ENCODE measurements at regions not wholly inside any gene's neighbourhood (a gene's known extent, or its start where the extent isn't known, plus 50 kb on each side); places are given as distances from the start of the nearest gene placed in this dataset.
A peak's percentile ranks its signal among the peaks of the same experiment; 100 is the strongest.
"Not testable (repeated sequence)": the region's sequence is repeated elsewhere in the genome, so short reads cannot be mapped to it uniquely, and the experiment has no call there.

DNA sequence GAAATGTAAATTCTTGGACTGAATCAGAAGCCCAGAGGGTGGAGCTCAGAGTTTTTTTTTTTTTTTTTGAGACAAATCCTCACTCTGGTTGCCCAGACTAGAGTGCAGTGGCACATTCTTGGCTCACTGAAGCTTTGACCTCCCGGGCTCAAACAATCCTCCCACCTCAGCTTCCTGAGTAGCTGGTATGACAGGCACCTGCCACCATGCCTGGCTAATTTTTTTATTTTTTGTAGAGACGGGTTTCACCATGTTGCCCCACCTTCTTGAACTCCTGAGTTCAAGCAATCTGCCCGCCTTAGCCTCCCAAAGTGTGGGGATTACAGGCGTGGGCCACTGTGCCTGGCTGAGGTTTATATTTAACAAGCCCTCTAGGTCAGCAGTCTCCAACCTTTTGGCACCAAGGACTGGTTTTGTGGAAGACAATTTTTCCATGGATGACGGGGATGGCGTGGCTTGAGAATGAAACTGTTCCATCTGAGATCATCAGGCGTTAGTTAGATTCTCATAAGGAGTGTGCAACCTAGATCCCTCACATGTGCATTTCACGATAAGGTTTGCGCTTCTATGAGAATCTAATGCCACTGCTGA, 76.7 kb downstream of the FHIP1A start:
- TF ChIP-seq, protein P1, sequence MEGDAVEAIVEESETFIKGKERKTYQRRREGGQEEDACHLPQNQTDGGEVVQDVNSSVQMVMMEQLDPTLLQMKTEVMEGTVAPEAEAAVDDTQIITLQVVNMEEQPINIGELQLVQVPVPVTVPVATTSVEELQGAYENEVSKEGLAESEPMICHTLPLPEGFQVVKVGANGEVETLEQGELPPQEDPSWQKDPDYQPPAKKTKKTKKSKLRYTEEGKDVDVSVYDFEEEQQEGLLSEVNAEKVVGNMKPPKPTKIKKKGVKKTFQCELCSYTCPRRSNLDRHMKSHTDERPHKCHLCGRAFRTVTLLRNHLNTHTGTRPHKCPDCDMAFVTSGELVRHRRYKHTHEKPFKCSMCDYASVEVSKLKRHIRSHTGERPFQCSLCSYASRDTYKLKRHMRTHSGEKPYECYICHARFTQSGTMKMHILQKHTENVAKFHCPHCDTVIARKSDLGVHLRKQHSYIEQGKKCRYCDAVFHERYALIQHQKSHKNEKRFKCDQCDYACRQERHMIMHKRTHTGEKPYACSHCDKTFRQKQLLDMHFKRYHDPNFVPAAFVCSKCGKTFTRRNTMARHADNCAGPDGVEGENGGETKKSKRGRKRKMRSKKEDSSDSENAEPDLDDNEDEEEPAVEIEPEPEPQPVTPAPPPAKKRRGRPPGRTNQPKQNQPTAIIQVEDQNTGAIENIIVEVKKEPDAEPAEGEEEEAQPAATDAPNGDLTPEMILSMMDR (IDR thresholded peaks at IDR 0.05; ENCODE audit: low read depth, low read length): no peak
- DNase-seq (ENCODE audit: low read depth, low spot score): no peak
- in situ Hi-C loops (cut with HindIII; ENCODE audit: low sequenced_read_pairs): no loop called here
- no peak overlapping the region for H3K4me3 ChIP-seq (ENCODE audit: low read depth, low read length)

DNA sequence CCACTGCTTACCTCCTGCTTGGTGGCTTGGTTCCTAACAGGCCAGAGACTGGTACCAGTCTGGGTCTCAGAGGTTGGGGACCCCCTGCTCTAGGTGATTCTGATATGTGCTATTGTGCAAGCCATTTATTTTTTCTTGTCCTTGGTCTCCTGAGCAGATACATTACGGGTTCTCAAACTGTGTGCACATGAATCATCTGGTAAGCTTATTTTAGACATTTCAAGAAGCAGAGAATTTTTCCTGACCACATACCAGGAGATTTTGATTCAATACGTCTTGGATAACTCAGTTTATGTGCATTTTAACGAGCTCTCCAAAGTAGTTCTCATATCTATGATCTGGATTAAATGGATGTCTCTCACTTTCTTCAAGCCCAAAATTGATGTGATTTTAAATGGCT, 77.2 kb downstream of the FHIP1A start:
- DNase-seq (ENCODE audit: low read depth, low spot score): peak; percentile 68
- H3K4me3 ChIP-seq (ENCODE audit: low read depth, low read length): no peak overlapping the region
- in situ Hi-C loops (cut with HindIII; ENCODE audit: low sequenced_read_pairs): no loop called here
- TF ChIP-seq, protein P1 (IDR thresholded peaks at IDR 0.05; ENCODE audit: low read depth, low read length): no peak

DNA sequence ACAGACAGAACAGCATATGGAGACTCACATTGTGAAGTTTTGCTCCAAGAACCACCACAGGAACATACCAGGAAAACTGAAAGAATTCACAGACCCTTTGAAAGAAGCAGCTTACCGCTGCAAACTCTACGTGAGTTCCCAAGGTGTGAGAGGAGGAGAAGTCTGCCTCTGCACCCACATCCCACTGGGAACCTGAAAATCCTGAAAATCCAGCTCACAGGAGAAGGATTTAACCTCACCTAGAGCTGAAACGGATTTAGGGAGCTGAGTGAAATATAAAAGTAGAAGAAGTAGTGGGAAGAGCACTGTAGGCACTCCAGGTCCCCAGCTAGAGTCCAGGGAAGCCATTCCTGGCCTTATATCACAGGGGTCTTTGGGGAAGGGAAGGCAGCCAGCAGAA, 80.0 kb downstream of the FHIP1A start:
- no peak for DNase-seq (ENCODE audit: low read depth, low spot score)
- no peak overlapping the region for H3K4me3 ChIP-seq (ENCODE audit: low read depth, low read length)
- in situ Hi-C loops (cut with HindIII; ENCODE audit: low sequenced_read_pairs): no loop called here
- TF ChIP-seq, protein P1 (IDR thresholded peaks at IDR 0.05; ENCODE audit: low read depth, low read length): no peak

DNA sequence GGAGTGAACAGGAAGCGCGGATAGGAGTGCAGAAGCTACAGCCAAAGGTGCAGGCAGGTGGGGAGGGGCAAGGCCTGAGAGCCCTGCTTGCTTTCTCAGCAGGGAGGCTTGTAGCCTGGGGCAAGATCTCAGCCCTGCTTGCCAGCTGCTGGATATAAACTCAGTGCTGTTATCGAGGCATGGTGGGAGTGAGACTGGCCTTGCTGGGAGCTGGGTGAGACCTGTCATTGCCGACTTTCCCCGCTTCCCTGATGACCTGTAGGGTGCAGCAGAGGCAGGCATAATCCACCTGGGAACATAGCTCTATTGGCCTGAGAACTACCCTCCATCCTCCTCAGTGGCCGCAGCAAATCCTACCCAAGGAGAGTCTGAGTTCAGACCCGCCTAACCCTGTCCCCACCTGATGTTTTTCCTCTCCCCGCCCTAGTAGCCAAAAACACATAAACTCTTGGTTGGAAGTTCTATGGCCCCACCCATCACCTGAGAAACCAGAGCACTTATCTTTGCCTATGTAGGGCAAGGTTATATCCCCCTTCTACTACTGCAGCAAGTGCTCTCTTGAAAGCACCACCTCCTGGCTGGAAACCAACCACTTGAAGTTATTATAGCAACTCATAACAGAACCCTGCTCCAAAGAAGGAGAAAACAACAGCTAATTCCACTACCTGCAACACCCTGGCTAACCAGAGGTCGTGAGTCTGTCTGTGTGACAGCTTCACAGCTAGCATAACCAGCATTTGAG, 80.7 kb downstream of the FHIP1A start:
- in situ Hi-C loops (cut with HindIII; ENCODE audit: low sequenced_read_pairs): no loop called here
- DNase-seq (ENCODE audit: low read depth, low spot score): no peak
- no peak overlapping the region for H3K4me3 ChIP-seq (ENCODE audit: low read depth, low read length)
- TF ChIP-seq, protein P1 (IDR thresholded peaks at IDR 0.05; ENCODE audit: low read depth, low read length): no peak

DNA sequence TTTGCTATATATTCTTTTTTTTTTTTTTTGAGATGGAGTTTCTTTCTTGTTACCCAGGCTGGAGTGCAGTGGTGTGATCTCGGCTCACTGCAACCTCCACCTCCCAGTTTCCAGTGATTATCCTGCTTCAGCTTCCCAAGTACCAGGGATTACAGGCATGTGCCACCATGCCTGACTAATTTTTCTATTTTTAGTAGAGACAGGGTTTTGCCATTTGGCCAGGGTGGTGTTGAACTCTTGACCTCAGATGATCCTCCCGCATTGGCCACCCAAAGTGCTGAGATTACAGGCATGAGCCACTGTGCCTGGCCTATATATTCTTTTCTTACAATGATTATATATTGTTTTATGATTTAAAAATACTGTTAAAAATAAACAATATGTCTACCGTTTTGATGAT, 86.6 kb downstream of the FHIP1A start:
- H3K4me3 ChIP-seq (ENCODE audit: low read depth, low read length); DNase-seq (ENCODE audit: low read depth, low spot score); in situ Hi-C loops (cut with HindIII; ENCODE audit: low sequenced_read_pairs): not testable (repeated sequence)

DNA sequence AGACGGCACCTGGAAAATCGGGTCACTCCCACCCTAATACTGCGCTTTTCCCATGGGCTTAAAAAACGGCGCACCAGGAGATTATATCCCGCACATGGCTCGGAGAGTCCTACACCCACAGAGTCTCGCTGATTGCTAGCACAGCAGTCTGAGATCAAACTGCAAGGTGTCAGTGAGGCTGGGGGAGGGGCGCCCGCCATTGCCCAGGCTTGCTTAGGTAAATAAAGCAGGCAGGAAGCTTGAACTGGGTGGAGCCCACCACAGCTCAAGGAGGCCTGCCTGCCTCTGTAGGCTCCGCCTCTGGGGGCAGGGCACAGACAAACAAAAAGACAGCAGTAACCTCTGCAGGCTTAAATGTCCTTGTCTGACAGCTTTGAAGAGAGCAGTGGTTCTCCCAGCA, 102.6 kb downstream of the FHIP1A start:
- H3K4me3 ChIP-seq (ENCODE audit: low read depth, low read length); in situ Hi-C loops (cut with HindIII; ENCODE audit: low sequenced_read_pairs); DNase-seq (ENCODE audit: low read depth, low spot score): not testable (repeated sequence)

DNA sequence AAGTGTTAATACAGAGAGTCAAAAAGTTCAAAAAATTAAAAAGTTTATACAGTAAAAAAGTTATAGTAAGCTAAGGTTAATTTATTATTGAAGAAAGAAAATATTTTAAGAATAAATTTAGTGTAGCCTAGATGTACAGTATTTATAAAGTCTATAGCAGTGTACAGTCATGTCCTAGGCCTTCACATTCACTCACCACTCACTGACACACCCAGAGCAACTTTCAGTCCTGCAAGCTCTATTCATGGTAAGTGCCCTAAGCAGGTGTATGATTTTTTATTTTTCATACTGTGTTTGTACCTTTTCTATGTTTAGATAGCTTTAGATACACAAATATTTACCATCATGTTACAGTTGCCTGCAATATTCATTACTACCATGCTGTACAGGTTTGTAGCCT, 108.9 kb downstream of the FHIP1A start:
- no peak overlapping the region for H3K4me3 ChIP-seq (ENCODE audit: low read depth, low read length)
- TF ChIP-seq, protein P1 (IDR thresholded peaks at IDR 0.05; ENCODE audit: low read depth, low read length): no peak
- no peak for DNase-seq (ENCODE audit: low read depth, low spot score)
- in situ Hi-C loops (cut with HindIII; ENCODE audit: low sequenced_read_pairs): no loop called here
